ENCODE measurements at regions not wholly inside any gene's neighbourhood (a gene's known extent, or its start where the extent isn't known, plus 50 kb on each side); places are given as distances from the start of the nearest gene placed in this dataset.
A peak's percentile ranks its signal among the peaks of the same experiment; 100 is the strongest.

DNA sequence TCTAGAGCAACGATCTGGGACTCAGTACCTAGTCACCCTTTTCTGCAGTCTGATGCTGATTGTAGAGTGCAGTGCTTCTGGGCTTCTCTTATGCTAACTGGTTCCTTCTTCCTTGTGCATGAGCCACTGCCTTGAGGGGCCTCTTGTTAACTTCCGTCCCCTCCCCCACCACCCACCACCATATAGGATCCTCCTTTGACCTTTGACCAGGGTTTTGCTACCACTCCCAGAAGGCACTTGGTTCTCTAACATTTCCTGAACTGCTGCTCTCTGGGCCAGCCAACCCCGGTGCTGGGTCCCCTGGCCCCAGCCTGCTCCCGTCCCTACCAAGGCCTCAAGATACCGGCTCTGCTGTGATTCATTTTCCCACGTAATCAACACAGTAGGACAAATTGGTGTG lies 104.6 kb upstream of the KLF3 start:
- Mint-ChIP-seq H3K27ac (no peak overlapping the region), H3K4me1 (ENCODE audit: low read depth) (peaks cover 22% of the 10 kb centered on the region), H3K4me3 (no peak overlapping the region), H3K9me3 (peaks cover 5 to 6% of the 10 kb centered on the region in 2 donors), H3K27me3 (ENCODE audit: low read depth) (peaks cover 49% of the 10 kb centered on the region), H3K36me3 (ENCODE audit: insufficient read depth in 2 of 2) (peaks cover 7 to 8% of the 10 kb centered on the region in 2 donors)
- ATAC-seq (replicated peaks in 1 of 2) (no peak), DNase-seq (no peak)

DNA sequence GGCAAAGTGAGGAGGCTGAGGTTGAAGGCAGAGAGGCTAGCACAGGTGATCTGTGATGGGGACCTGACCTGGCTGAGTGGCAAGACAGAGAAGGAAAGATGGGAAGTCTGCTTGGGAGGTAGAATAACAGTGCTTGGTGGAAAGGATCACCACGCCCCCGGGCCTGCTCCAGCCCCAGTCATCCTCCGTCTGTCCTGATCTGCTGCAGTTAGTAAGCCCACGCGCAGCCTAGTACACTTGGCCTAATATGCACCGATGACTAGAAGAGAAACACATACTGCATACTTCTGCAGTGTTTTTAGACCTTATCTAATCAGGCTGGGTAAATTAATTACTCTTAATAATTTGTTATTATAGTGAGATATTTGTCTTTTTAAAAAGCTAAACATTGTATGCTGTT lies 103.7 kb upstream of the KLF3 start:
- peaks cover 7 to 8% of the 10 kb centered on the region in 2 donors for H3K36me3 Mint-ChIP-seq (ENCODE audit: insufficient read depth in 2 of 2)
- H3K4me3 Mint-ChIP-seq, result peak overlapping the region in 1 of 2 donors; percentile 47
- peaks cover 22% of the 10 kb centered on the region for H3K4me1 Mint-ChIP-seq (ENCODE audit: low read depth)
- H3K27me3 Mint-ChIP-seq (ENCODE audit: low read depth), result peaks cover 50% of the 10 kb centered on the region
- DNase-seq, result no peak
- H3K27ac Mint-ChIP-seq, result no peak overlapping the region
- ATAC-seq (replicated peaks in 1 of 2), result peak; percentile 15 to 21
- H3K9me3 Mint-ChIP-seq, result peaks cover 5 to 6% of the 10 kb centered on the region in 2 donors

DNA sequence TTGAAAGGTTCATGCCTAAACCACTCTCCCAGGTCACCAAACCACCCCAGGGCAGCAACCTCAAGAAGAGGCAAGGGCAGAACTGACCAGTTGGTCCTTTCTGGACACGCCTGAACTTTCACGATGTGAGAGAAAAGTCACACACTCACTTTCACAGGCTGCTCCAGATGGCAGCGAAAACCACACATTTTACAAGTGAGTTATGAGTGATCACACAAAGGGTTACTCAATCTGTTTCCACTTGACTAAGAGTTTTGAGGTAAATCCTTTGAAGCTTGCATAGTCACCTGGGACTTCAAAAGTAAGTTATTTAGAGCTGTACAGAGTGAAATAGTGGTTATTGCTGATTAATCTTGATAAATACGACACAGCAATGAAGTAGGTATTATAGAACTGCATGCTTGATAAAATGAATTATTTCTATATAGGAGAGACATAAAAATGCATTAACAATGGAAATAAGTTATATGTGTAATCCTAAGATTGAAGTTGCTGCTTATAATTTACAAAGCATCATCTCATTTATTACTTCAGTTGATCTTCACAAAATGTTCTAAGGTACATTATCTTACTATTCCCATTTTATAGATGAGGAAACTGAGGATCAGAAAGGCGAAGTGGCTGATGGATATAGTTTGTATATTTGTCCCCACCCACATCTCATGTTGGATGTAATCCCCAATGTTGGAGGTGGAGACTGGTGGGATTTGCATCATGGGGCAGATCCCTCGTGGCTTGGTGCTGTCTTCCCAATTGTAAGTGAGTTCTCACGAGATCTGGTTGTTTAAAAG lies 103.0 kb upstream of the KLF3 start:
- peak; percentile 97 to 99 for ATAC-seq (replicated peaks in 1 of 2)
- peak overlapping the region in 1 of 2 donors; percentile 47 for H3K4me3 Mint-ChIP-seq
- H3K4me1 Mint-ChIP-seq (ENCODE audit: low read depth), result peaks cover 22% of the 10 kb centered on the region
- H3K27me3 Mint-ChIP-seq (ENCODE audit: low read depth), result peaks cover 56% of the 10 kb centered on the region
- peaks cover 1 to 3% of the 10 kb centered on the region in 2 donors for H3K9me3 Mint-ChIP-seq
- peak overlapping the region; percentile 22 for H3K27ac Mint-ChIP-seq
- peak; percentile 47 to 54 for DNase-seq
- H3K36me3 Mint-ChIP-seq (ENCODE audit: insufficient read depth in 2 of 2), result peaks cover 3 to 4% of the 10 kb centered on the region in 2 donors

DNA sequence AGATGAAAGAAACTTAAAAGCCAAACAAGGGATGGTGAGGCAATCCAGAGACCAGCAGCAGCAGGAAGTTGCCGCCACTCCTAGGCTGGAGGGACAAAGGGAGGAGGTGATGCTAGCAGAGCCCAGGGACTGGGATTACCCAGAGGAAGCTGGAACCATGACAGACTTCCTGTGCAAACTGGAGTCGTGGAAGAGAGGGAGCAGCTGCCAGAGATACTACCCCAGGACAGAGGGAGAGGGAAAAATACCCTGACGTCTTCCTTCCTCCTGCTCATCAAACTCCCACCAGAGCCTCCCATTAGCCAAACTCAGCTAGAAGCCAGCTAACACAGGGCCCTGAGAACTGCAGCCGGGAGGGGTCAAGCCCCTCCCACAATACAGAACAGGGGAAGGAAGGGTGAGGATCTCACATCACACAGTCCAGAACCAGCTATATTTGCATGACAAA lies 101.2 kb upstream of the KLF3 start:
- no peak for ATAC-seq (replicated peaks in 1 of 2)
- Mint-ChIP-seq H3K4me3 (no peak overlapping the region), H3K27ac (no peak overlapping the region), H3K4me1 (ENCODE audit: low read depth) (peaks cover 28% of the 10 kb centered on the region), H3K9me3 (no peaks in the 10 kb centered on the region), H3K36me3 (ENCODE audit: insufficient read depth in 2 of 2) (no peaks in the 10 kb centered on the region), H3K27me3 (ENCODE audit: low read depth) (peaks cover 57% of the 10 kb centered on the region)
- no peak for DNase-seq

DNA sequence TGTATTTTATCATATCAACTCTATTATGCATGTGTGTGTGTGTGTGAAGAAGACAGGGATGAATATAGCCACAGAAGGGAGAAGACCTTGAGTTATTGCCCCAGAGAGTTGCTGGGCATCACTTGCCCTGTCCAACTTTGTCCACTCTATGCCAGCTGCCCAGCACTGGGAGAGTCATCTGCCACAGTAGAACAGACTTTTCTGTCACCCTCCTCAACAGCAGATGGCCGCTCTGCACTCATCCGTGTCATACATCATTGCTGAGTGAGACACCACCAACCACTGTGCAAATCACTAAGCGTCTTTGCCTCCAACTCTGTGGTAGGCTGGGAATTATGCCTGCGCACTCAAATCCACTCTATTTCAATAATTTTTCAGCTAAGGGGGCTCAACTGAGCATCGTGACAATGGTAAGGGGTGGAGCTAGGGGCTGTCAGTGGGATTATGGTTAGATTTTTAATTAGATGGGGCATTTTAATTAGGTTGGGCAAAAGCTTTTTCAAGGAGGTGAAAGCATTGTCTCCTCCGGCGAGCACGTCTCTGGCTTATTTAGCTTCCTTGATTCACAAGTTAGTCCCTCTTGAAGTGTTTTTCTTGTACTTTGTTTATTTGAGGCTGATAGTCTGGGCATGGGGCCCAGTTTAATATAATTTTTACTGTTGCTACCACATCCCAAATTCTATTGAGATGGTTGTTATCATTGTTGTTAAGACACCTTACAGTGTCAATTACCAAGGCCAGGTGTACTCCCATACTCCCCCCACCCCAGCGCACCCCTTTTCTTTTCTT lies 100.1 kb upstream of the KLF3 start:
- Mint-ChIP-seq H3K4me1 (ENCODE audit: low read depth) (peaks cover 28% of the 10 kb centered on the region), H3K27ac (no peak overlapping the region), H3K36me3 (ENCODE audit: insufficient read depth in 2 of 2) (no peaks in the 10 kb centered on the region), H3K27me3 (ENCODE audit: low read depth) (peaks cover 50% of the 10 kb centered on the region), H3K9me3 (no peaks in the 10 kb centered on the region), H3K4me3 (no peak overlapping the region)
- ATAC-seq (replicated peaks in 1 of 2) (no peak), DNase-seq (no peak)

DNA sequence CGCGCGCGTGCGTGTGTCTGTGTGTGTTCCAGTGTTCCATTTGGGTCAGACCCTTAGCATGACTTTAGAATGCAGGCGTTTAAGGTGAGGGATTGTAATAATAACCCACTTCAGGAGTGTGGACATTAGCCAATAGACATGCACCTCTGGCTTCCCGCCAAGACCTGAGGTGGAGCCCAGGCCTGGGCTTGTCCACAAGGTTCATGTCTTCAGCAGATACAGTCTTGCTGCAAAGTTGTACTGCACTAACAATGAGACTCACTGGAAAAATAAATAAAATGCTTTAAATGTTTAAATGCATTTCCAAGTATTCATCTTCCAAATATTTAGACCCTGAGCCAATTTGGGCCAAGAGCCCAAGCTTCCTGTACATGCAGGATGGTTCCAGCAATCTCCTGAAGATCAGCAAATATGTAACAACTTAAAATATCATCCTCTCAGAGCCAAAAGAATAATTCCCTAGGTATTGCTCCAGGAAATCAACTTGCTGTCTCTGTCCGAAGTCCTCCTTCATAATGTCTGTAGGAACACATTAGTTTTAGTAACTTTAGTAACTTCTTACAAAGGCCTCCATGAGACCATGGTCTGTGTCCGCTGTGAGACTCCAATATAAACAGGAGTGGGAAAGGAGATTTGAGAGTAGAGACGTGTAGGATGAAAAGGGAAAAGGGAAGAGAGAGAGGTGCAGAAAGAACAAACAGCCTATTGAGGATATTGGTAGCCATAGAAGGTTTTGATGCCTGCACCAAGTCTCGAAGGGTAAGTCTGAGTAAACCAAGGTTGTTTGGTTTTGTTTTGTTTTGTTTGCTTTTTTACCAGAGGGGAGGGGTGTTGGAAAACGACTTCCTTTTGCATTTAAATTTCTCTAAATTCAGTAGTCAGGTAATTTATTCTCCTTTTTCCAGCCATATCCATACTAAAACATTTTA lies 98.5 kb upstream of the KLF3 start:
- Mint-ChIP-seq H3K27ac (no peak overlapping the region), H3K27me3 (ENCODE audit: low read depth) (peaks cover 40% of the 10 kb centered on the region), H3K9me3 (no peaks in the 10 kb centered on the region), H3K4me1 (ENCODE audit: low read depth) (peaks cover 19% of the 10 kb centered on the region), H3K36me3 (ENCODE audit: insufficient read depth in 2 of 2) (no peaks in the 10 kb centered on the region), H3K4me3 (no peak overlapping the region)
- no peak for ATAC-seq (replicated peaks in 1 of 2)
- DNase-seq, result no peak

DNA sequence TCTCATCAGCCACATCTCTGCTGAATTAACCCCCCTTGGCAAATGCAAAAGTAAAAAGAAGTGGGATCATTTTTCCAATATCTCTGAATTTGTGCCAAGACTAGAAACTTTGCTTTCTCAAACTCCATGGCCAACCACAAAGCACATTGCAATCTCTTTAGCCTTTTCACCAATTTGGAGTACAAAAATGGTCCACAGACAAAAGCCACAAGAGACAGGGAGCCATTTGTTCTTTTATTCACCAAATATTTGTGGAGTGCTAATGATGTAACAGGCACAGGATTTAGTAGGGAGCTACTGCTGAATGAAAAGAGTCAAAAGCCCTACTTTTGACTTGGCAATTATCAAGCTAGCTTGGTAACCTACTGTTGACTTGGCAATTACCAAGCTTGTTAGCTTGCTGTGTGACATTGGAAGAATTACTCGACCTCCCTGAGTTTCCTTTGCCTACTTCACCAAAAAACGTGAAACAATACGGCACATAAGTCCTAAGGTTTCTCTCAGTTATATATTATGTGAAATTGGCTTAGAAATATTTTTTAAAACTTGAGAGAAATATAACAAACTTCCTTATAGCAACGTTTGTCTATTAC lies 97.1 kb upstream of the KLF3 start:
- H3K27me3 Mint-ChIP-seq (ENCODE audit: low read depth), result peaks cover 44% of the 10 kb centered on the region
- no peaks in the 10 kb centered on the region for H3K36me3 Mint-ChIP-seq (ENCODE audit: insufficient read depth in 2 of 2)
- H3K9me3 Mint-ChIP-seq, result no peaks in the 10 kb centered on the region
- DNase-seq, result no peak
- peaks cover 7% of the 10 kb centered on the region for H3K4me1 Mint-ChIP-seq (ENCODE audit: low read depth)
- ATAC-seq (replicated peaks in 1 of 2), result no peak
- no peak overlapping the region for H3K27ac Mint-ChIP-seq
- H3K4me3 Mint-ChIP-seq, result no peak overlapping the region

DNA sequence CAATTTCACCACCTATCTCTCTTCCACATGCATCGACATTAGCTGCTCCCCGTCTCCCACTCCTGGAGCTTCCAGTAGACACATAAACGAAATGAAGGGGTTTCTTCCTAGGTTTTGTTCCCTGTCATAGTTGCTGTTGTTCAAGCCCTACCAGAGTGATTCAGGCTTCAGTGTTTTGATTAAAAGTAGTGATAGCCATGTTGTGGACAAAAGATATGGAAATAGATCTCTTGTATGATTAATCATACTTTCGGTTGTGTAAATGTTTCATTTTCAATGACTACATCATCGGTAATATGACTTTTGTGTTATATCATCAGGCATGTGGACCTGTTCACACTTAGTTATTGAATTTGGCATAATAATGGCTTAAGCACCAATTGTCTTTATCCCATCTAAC lies 96.5 kb upstream of the KLF3 start:
- DNase-seq (no peak), ATAC-seq (replicated peaks in 1 of 2) (peak in 1 of 2 donors; percentile 39)
- Mint-ChIP-seq H3K27me3 (ENCODE audit: low read depth) (peaks cover 39% of the 10 kb centered on the region), H3K4me3 (no peak overlapping the region), H3K4me1 (ENCODE audit: low read depth) (peaks cover 7% of the 10 kb centered on the region), H3K36me3 (ENCODE audit: insufficient read depth in 2 of 2) (no peaks in the 10 kb centered on the region), H3K27ac (no peak overlapping the region), H3K9me3 (no peaks in the 10 kb centered on the region)

DNA sequence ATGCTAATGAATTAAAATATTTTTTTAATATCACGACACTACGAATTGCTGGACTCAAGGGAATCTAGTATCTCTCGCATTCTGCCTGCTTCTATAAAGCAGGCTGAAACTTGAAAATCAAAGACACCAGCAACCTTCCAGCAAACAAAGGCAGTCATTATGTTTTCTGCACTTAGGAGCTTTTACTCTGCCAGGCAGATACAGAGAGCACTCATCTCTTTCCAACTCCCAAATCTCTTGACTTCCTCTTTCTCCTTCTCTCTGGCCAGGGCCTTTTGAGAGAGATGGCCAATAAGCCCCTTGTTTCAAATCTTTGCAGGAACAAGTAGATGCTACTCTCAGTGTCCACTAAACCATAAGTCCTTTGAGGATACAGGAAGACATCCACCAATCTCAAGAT lies 95.2 kb upstream of the KLF3 start:
- H3K4me1 Mint-ChIP-seq (ENCODE audit: low read depth), result peaks cover 7% of the 10 kb centered on the region
- ATAC-seq (replicated peaks in 1 of 2) (no peak), DNase-seq (no peak)
- H3K4me3 Mint-ChIP-seq, result no peak overlapping the region
- peaks cover 29% of the 10 kb centered on the region for H3K27me3 Mint-ChIP-seq (ENCODE audit: low read depth)
- H3K9me3 Mint-ChIP-seq, result no peaks in the 10 kb centered on the region
- H3K36me3 Mint-ChIP-seq (ENCODE audit: insufficient read depth in 2 of 2), result no peaks in the 10 kb centered on the region
- no peak overlapping the region for H3K27ac Mint-ChIP-seq

DNA sequence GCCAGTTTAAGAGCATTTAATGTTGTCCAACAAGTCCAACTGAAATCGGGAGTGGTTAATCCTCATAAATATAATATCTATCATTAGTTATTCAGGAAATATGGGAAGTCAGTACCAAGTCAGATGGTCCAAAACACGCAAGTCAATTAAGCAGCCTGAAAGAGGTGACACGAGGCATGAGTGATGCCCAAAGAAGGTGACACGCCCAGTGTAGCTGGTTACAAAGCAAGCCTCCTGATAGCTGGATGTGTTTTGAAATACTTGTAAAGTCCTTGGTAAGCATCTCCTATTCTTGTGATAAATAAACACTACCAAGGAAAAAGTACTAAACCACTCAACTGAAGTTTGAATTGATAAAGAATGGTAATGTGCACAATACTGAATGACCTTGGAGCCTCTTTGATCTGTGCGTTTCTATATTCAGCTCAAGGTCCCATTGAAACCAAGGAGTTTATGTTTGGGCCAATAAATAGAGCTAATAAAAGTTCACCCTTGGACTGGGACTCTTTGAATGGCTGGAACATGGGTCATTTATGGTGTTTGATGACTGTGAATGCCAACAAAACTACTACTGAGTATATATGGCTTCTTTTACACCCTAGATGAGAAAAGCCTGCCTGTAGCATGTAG lies 93.2 kb upstream of the KLF3 start:
- no peak for DNase-seq
- peaks cover 7% of the 10 kb centered on the region for H3K4me1 Mint-ChIP-seq (ENCODE audit: low read depth)
- H3K36me3 Mint-ChIP-seq (ENCODE audit: insufficient read depth in 2 of 2), result no peaks in the 10 kb centered on the region
- no peak overlapping the region for H3K4me3 Mint-ChIP-seq
- no peak overlapping the region for H3K27ac Mint-ChIP-seq
- peaks cover 18% of the 10 kb centered on the region for H3K27me3 Mint-ChIP-seq (ENCODE audit: low read depth)
- no peak for ATAC-seq (replicated peaks in 1 of 2)
- H3K9me3 Mint-ChIP-seq, result no peaks in the 10 kb centered on the region

DNA sequence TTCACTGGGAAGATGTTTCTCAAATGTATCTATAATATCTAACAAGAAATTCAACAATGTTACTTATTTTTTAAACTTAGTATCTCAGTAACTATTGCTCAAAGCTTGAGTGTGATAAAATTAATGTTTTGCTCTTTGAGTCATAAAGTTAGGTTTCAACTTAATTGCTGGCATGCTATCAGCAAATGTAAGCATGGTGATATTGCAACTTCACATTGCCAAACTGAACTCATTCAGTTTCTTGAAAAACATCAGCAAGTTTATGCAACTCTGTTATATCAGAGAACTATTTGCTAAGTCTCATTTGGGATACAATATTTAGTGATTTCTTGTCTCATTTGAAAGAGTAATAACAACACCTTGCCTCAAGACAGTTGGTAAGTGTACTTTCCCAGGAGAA lies 91.2 kb upstream of the KLF3 start:
- Mint-ChIP-seq H3K36me3 (ENCODE audit: insufficient read depth in 2 of 2) (no peaks in the 10 kb centered on the region), H3K9me3 (no peaks in the 10 kb centered on the region)

More for the DNA sequence above, 91.2 kb upstream of the KLF3 start:
- H3K4me3 Mint-ChIP-seq, result no peak overlapping the region
- H3K27ac Mint-ChIP-seq, result no peak overlapping the region
- H3K27me3 Mint-ChIP-seq (ENCODE audit: low read depth), result peaks cover 7% of the 10 kb centered on the region
- no peak for ATAC-seq (replicated peaks in 1 of 2)
- H3K4me1 Mint-ChIP-seq (ENCODE audit: low read depth), result peaks cover 8% of the 10 kb centered on the region
- no peak for DNase-seq
